Astrocyte of the hippocampus (primary cell): ENCODE measurements at regions not wholly inside any gene's neighbourhood (a gene's known extent, or its start where the extent isn't known, plus 50 kb on each side); places are given as distances from the start of the nearest gene placed in this dataset.

Source experiments
- DNase-seq: peaks from one replicate; pipeline ENCODE4 v3.0.0; 2011; ENCODE audit warnings: low read depth, low spot score

GRCh38 chr20:23253524-23253923 lies 97.1 kb upstream of the NXT1 start:
- no peak for DNase-seq

- no peak for DNase-seq
Measured at GRCh38 chr20:23251779-23252178, 98.8 kb upstream of the NXT1 start.

GRCh38 chr20:23249541-23249940 lies 101.0 kb upstream of the NXT1 start:
- DNase-seq: no peak

- no peak for DNase-seq
Measured at GRCh38 chr20:23248461-23248882, 102.1 kb upstream of the NXT1 start.

- no peak for DNase-seq
Measured at GRCh38 chr20:23246717-23247664, 103.6 kb upstream of the NXT1 start.

GRCh38 chr20:23245553-23246181 lies 104.9 kb upstream of the NXT1 start:
- DNase-seq: peak; percentile 29

- no peak for DNase-seq
Measured at GRCh38 chr20:23244916-23245552, 105.6 kb upstream of the NXT1 start.

GRCh38 chr20:23244156-23244915 lies 106.3 kb upstream of the NXT1 start:
- DNase-seq: no peak

GRCh38 chr20:23243791-23244155 lies 106.8 kb upstream of the NXT1 start:
- no peak for DNase-seq

GRCh38 chr20:23242556-23243180 lies 107.9 kb upstream of the NXT1 start:
- no peak for DNase-seq

GRCh38 chr20:23242104-23242503 lies 108.5 kb upstream of the NXT1 start:
- DNase-seq: no peak

- DNase-seq: no peak
Measured at GRCh38 chr20:23241416-23241815, 109.2 kb upstream of the NXT1 start.

GRCh38 chr20:23240519-23240918 lies 110.1 kb upstream of the NXT1 start:
- DNase-seq: no peak

GRCh38 chr20:23237201-23237600 lies 113.4 kb upstream of the NXT1 start:
- no peak for DNase-seq

- peak; percentile 52 for DNase-seq
Measured at GRCh38 chr20:23235173-23236027, 115.2 kb upstream of the NXT1 start.

GRCh38 chr20:23234311-23235078 lies 116.1 kb upstream of the NXT1 start:
- DNase-seq: no peak

- no peak for DNase-seq
Measured at GRCh38 chr20:23233341-23233740, 117.2 kb upstream of the NXT1 start.

- no peak for DNase-seq
Measured at GRCh38 chr20:23232679-23233308, 117.8 kb upstream of the NXT1 start.

GRCh38 chr20:23232219-23232581 lies 118.4 kb upstream of the NXT1 start:
- DNase-seq: no peak
